HepG2 (cell line): ENCODE measurements at regions not wholly inside any gene's neighbourhood (a gene's known extent, or its start where the extent isn't known, plus 50 kb on each side); places are given as distances from the start of the nearest gene placed in this dataset.

Source experiments
- ATAC-seq: fragments of 200-7000 bp; cut with Tn5 transposase; 3 replicates; pipeline ENCODE4 v1.9.1; 2020; ENCODE audit warnings: mild to moderate bottlenecking, moderate library complexity
- BruUV-seq: library from RNA; stranded (reverse); fragments of 400-500 nt; replicated peaks from 2 replicates; lab custom pipeline; 2021; lab: Mats Ljungman, UMichigan
- CTCF ChIA-PET: fragments of 300-600 bp; formaldehyde crosslinking; extraction: SDS; loops from one replicate; lab custom pipeline; 2021; ENCODE audit warnings: low total read pairs, inconsistent platforms, low intra/inter-chr PET ratio; lab: Yijun Ruan, JAX
- POLR2A ChIA-PET: fragments of 350-600 bp; sonication (Branson Sonifier 250); formaldehyde crosslinking; loops from one replicate; lab custom pipeline; 2020; ENCODE audit warnings: antibody characterized with exemption, inconsistent platforms; lab: Yijun Ruan, JAX
- DNase-seq: peaks from one replicate; pipeline ENCODE4 v3.0.0-alpha.2; 2015; ENCODE audit warnings: low spot score
- FAIRE-seq: peaks from 3 replicates; lab custom pipeline; 2011; peaks lifted over from hg19 to GRCh38; lab: Jason Lieb, UNC
- H2AFZ ChIP-seq: one replicate; pipeline ENCODE4 v1.6.1; 2011; ENCODE audit warnings: low read length, inconsistent platforms
- H3K27ac ChIP-seq: fragments of 300-600 bp; 3 replicates; pipeline ENCODE4 v1.8.0; 2011; ENCODE audit warnings: mixed run types, mild to moderate bottlenecking, mixed read lengths, low read length, inconsistent platforms; ENCODE audit not compliant: insufficient read depth; ENCODE audit errors: extremely low read length
- H3K27me3 ChIP-seq, 2 experiments: fragments of 200-600 bp in 1 of 2; 2 replicates in 1 of 2; 3 replicates in 1 of 2; pipeline versions ENCODE4 v1.6.0 to v1.8.0; 2011; ENCODE audit warnings: low read length in 2 of 2, mild to moderate bottlenecking in 2 of 2, moderate library complexity in 2 of 2, inconsistent platforms in 1 of 2; ENCODE audit not compliant: insufficient read depth in 2 of 2, control insufficient read depth in 1 of 2
- H3K36me3 ChIP-seq, 2 experiments: fragments of 200-600 bp in 1 of 2; replicated peaks in 1 of 2; 2 replicates in 1 of 2; 3 replicates in 1 of 2; pipeline versions ENCODE4 v1.5.1 to v1.8.0; 2011; ENCODE audit warnings: low read length in 2 of 2, inconsistent platforms in 1 of 2; ENCODE audit not compliant: insufficient read depth in 2 of 2, control insufficient read depth in 1 of 2
- H3K4me1 ChIP-seq: 2 replicates; pipeline ENCODE4 v1.5.1; 2012; ENCODE audit warnings: low read length, inconsistent platforms; ENCODE audit not compliant: insufficient read depth
- H3K4me2 ChIP-seq: 2 replicates; pipeline ENCODE4 v1.6.0; 2011; ENCODE audit warnings: low read depth, low read length, inconsistent platforms
- H3K4me3 ChIP-seq, 3 experiments: fragments of 200-600 bp in 1 of 3; sonication (generic), shearing (Covaris generic) in 1 of 3; replicated peaks in 1 of 3; 2 replicates each; pipeline ENCODE4 v1.5.1; 2011 to 2016; ENCODE audit warnings: low read length in 3 of 3, inconsistent platforms in 2 of 3, low read depth in 2 of 3, mild to moderate bottlenecking in 2 of 3, control low read depth in 1 of 3, mixed read lengths in 1 of 3; ENCODE audit not compliant: insufficient read depth in 1 of 3
- H3K79me2 ChIP-seq: one replicate; pipeline ENCODE4 v1.6.1; 2011; ENCODE audit warnings: low read length, inconsistent platforms; ENCODE audit not compliant: insufficient read depth
- H3K9ac ChIP-seq: 2 replicates; pipeline ENCODE4 v1.6.0; 2011; ENCODE audit warnings: mild to moderate bottlenecking, low read depth, low read length, inconsistent platforms; ENCODE audit not compliant: insufficient read depth
- H3K9me3 ChIP-seq: 2 replicates; pipeline ENCODE4 v1.5.1; 2012; ENCODE audit warnings: mild to moderate bottlenecking, low read length
- H4K20me1 ChIP-seq: 2 replicates; pipeline ENCODE4 v1.6.0; 2011; ENCODE audit warnings: inconsistent platforms, mild to moderate bottlenecking, low read length, moderate library complexity; ENCODE audit not compliant: insufficient read depth
- GATAD1 ChIP-seq: IDR thresholded peaks from 2 replicates; pipeline ENCODE4 v1.6.1; 2016; ENCODE audit warnings: missing genetic modification reagents, missing compliant biosample characterization
- HNRNPK ChIP-seq: fragments of 200-400 bp; formaldehyde crosslinking; IDR thresholded peaks from 2 replicates; pipeline ENCODE4 v1.6.1; 2018; ENCODE audit warnings: low read length, low read depth, moderate library complexity, mild to moderate bottlenecking; ENCODE audit not compliant: poor library complexity, severe bottlenecking
- SNAPC5 ChIP-seq: sonication (generic); formaldehyde crosslinking; IDR thresholded peaks from 2 replicates; pipeline ENCODE4 v1.8.1; 2023; ENCODE audit warnings: mild to moderate bottlenecking, missing genetic modification reagents, borderline replicate concordance
- SP4 ChIP-seq: sonication (generic); formaldehyde crosslinking; IDR thresholded peaks from 2 replicates; pipeline ENCODE4 v1.8.1; 2023; ENCODE audit warnings: mild to moderate bottlenecking, missing genetic modification reagents
- ZNF251 ChIP-seq: sonication (generic); formaldehyde crosslinking; IDR thresholded peaks from 2 replicates; pipeline ENCODE4 v1.9.0; 2021; ENCODE audit warnings: mild to moderate bottlenecking, missing genetic modification reagents
- ZNF496 ChIP-seq: sonication (generic); formaldehyde crosslinking; IDR thresholded peaks from 2 replicates; pipeline ENCODE4 v1.8.1; 2023; ENCODE audit warnings: mild to moderate bottlenecking, moderate library complexity, missing genetic modification reagents; ENCODE audit not compliant: insufficient replicate concordance
- ZNF552 ChIP-seq: sonication (generic); formaldehyde crosslinking; IDR thresholded peaks from 2 replicates; pipeline ENCODE4 v1.9.0; 2022; ENCODE audit warnings: missing genetic modification reagents, mild to moderate bottlenecking, borderline replicate concordance
- ZNF687 ChIP-seq: sonication (generic); formaldehyde crosslinking; IDR thresholded peaks from 2 replicates; pipeline ENCODE4 v1.5.1; 2020; ENCODE audit warnings: mild to moderate bottlenecking, missing genetic modification reagents, moderate library complexity
- ZNF792 ChIP-seq: IDR thresholded peaks from 2 replicates; pipeline ENCODE4 v1.6.1; 2016
- WGBS: methylation state at CpG from one replicate; pipeline ENCODE4 v1.1.6; 2017; ENCODE audit warnings: low lambda C conversion rate; 5-methylcytosine and 5-hydroxymethylcytosine counted together
- in situ Hi-C: cut with HindIII; loops from 2 replicates; pipeline ENCODE4 v1.10.0; 2017; ENCODE audit warnings: low pct_unique_long_range_greater_than_20kb; ENCODE audit not compliant: extremely low pct_ligation_motif_present
- intact Hi-C: fragments of 100-400 bp; cut with micrococcal nuclease; formaldehyde crosslinking; loops from one replicate; pipeline ENCODE4 v1.10.0; 2022; ENCODE audit not compliant: unreplicated experiment
- TF ChIP-seq, protein P1 (sequence below): sonication (generic); formaldehyde crosslinking; IDR thresholded peaks from 2 replicates; pipeline ENCODE4 v1.8.1; 2023; ENCODE audit warnings: missing genetic modification reagents, inconsistent platforms, borderline replicate concordance

- POLR2A ChIA-PET, result no interaction called here
- Histone ChIP-seq H3K4me2 (no peak overlapping the region), H3K9ac (no peak overlapping the region), H3K4me1 (no peaks in the 10 kb centered on the region), H3K79me2 (no peaks in the 10 kb centered on the region), H2AFZ (no peak overlapping the region), H3K27ac (no peak overlapping the region), H3K9me3 (no peaks in the 10 kb centered on the region), H4K20me1 (no peaks in the 10 kb centered on the region), H3K27me3 (no peaks in the 10 kb centered on the region), H3K36me3 (no peaks in the 10 kb centered on the region), H3K4me3 (no peak overlapping the region)
- 2% methylated on average over 3 of the region's 3 CpGs for WGBS
- no peak for FAIRE-seq
- in situ Hi-C loops (no loop called here), intact Hi-C loops (no loop called here)
- CTCF ChIA-PET, result no interaction called here
- no peak for ATAC-seq
- DNase-seq, result no peak
- BruUV-seq, result no TSS peak
- TF ChIP-seq HNRNPK (no peak), ZNF792 (CRISPR knock-in tag) (no peak), SP4 (CRISPR knock-in tag) (no peak), ZNF496 (CRISPR knock-in tag) (no peak), ZNF552 (CRISPR knock-in tag) (no peak), SNAPC5 (CRISPR knock-in tag) (no peak), ZNF251 (CRISPR knock-in tag) (no peak), ZNF687 (CRISPR knock-in tag) (no peak), GATAD1 (no peak)
- TF ChIP-seq, protein P1, sequence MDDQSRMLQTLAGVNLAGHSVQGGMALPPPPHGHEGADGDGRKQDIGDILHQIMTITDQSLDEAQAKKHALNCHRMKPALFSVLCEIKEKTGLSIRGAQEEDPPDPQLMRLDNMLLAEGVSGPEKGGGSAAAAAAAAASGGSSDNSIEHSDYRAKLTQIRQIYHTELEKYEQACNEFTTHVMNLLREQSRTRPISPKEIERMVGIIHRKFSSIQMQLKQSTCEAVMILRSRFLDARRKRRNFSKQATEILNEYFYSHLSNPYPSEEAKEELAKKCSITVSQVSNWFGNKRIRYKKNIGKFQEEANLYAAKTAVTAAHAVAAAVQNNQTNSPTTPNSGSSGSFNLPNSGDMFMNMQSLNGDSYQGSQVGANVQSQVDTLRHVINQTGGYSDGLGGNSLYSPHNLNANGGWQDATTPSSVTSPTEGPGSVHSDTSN (CRISPR knock-in tag), result no peak
Measured at GRCh38 chr5:98585661-98586310, 187.7 kb upstream of the RGMB start.
